ENCODE measurements at regions not wholly inside any gene's neighbourhood (a gene's known extent, or its start where the extent isn't known, plus 50 kb on each side); places are given as distances from the start of the nearest gene placed in this dataset.

- peak overlapping the region; percentile 6 to 49 (median 42) for H3K4me3 ChIP-seq
- DNase-seq (peak; percentile 29 to 69), ATAC-seq (peak; percentile 51 to 93 (median 80))
- TF ChIP-seq, protein P1, sequence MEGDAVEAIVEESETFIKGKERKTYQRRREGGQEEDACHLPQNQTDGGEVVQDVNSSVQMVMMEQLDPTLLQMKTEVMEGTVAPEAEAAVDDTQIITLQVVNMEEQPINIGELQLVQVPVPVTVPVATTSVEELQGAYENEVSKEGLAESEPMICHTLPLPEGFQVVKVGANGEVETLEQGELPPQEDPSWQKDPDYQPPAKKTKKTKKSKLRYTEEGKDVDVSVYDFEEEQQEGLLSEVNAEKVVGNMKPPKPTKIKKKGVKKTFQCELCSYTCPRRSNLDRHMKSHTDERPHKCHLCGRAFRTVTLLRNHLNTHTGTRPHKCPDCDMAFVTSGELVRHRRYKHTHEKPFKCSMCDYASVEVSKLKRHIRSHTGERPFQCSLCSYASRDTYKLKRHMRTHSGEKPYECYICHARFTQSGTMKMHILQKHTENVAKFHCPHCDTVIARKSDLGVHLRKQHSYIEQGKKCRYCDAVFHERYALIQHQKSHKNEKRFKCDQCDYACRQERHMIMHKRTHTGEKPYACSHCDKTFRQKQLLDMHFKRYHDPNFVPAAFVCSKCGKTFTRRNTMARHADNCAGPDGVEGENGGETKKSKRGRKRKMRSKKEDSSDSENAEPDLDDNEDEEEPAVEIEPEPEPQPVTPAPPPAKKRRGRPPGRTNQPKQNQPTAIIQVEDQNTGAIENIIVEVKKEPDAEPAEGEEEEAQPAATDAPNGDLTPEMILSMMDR (IDR thresholded peaks at IDR 0.05), result no peak
- H3K4me1 ChIP-seq, result peaks cover 0 to 14% (median 9%) of the 10 kb centered on the region in 9 donors
- WGBS, 2 donors, result 21% methylated on average over 21 to 22 of the region's 22 CpGs
- intact Hi-C loops (cut with DNase I), result no loop called here
- no peaks in the 10 kb centered on the region for H3K9me3 ChIP-seq
- H3K36me3 ChIP-seq, result no peaks in the 10 kb centered on the region
- H3K27me3 ChIP-seq, result peaks cover 0 to 11% (median 0%) of the 10 kb centered on the region in 7 donors
- H3K27ac ChIP-seq, result peak overlapping the region in 5 of 10 donors; percentile 26 to 71 (median 34)
Measured at GRCh38 chr22:44550711-44551491, 52.9 kb upstream of the RTL6 start.

DNA sequence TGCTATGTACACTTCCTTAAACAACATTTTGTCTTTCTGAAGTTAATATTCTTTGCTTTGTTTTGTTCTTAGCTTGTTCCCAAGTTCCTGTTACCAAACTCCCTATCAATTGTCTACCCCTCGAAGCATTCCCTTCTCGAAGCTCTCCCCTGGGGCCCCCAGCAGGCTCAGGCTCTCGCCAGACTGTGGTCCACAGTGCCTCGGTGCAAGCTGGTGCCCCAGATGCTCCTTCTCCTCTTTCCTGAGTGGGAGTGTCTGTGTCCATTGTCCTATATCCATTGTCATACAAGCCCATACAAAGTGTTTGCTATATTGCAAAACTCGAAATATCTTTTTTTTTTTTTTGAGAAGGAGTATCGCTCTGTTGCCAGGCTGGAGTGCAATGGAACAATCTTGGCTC is 51.7 kb upstream of the RTL6 start:
- no peak for ATAC-seq
- Histone ChIP-seq H3K4me1 (peaks cover 0 to 14% (median 9%) of the 10 kb centered on the region in 9 donors), H3K27ac (no peak overlapping the region), H3K27me3 (peaks cover 0 to 4% (median 0%) of the 10 kb centered on the region in 7 donors), H3K36me3 (no peaks in the 10 kb centered on the region), H3K9me3 (no peaks in the 10 kb centered on the region), H3K4me3 (no peak overlapping the region)
- 74 to 81% methylated on average over 6 of the region's 6 CpGs for WGBS, 2 donors
- TF ChIP-seq, protein P1 (IDR thresholded peaks at IDR 0.05), result no peak
- intact Hi-C loops (cut with DNase I), result no loop called here
- DNase-seq, result no peak

DNA sequence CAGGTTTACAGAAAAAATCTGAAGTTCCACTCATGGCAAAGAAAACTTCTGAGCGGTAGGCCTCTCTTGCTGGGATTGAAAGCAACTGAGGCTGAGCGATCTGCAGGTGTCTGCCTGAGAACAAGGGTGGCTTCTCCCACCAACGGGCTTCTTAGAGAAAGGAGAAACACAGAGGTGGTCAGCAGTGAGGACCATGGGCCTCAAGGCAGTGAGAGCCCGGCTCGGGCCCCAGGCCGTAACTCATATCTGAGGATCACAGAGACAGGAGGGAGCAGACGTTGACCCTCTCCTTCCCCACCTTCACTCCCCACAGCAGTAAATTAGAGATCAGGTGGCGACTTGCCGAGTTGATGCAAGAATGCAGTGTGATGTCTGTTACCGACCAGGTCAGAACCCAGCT is 50.9 kb upstream of the RTL6 start:
- no peaks in the 10 kb centered on the region for H3K36me3 ChIP-seq
- H3K27me3 ChIP-seq, result peaks cover 0 to 11% (median under 1%) of the 10 kb centered on the region in 7 donors
- ATAC-seq (no peak), DNase-seq (no peak)
- 91 to 97% methylated on average over 10 of the region's 10 CpGs for WGBS, 2 donors
- TF ChIP-seq, protein P1 (IDR thresholded peaks at IDR 0.05), result no peak
- no peaks in the 10 kb centered on the region for H3K9me3 ChIP-seq
- peaks cover 0 to 14% (median 9%) of the 10 kb centered on the region in 9 donors for H3K4me1 ChIP-seq
- H3K4me3 ChIP-seq, result no peak overlapping the region
- H3K27ac ChIP-seq, result no peak overlapping the region
- intact Hi-C loops (cut with DNase I), result no loop called here
